Activated CD4-positive, alpha-beta T cell treated with anti-CD3 and anti-CD28 coated beads, Interleukin-2, Interleukin-4, amounts not matched to agents 100 ng/mL and 50 ng/mL, durations not matched to agents 16 hours and 8 hours (primary cell): ENCODE measurements at regions not wholly inside any gene's neighbourhood (a gene's known extent, or its start where the extent isn't known, plus 50 kb on each side); places are given as distances from the start of the nearest gene placed in this dataset.
"Not testable (repeated sequence)": the region's sequence is repeated elsewhere in the genome, so short reads cannot be mapped to it uniquely, and the experiment has no call there.

Source experiments
- DNase-seq: peaks from one replicate; pipeline ENCODE4 v3.0.0-alpha.2; 2020; ENCODE audit warnings: low spot score

DNA sequence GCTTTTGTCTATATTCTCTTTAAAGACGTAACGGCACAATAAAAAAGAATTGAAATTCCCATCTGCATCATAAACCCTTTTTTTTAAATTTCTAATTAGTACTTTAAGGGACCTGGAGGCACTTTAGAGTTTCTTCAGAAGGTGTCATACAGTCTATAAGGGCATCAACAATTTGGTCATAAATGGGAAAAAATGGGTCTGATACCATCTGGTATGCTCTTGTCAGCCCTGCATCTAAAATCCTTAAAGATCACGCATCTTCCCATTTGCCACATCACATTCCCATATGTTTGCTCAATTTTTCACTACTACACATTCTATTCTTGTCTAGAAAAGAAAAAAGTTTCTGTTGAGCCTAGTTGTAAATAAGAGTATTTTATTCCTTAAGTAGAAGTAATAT lies 53.8 kb downstream of the COX7C start:
- no peak for DNase-seq

DNA sequence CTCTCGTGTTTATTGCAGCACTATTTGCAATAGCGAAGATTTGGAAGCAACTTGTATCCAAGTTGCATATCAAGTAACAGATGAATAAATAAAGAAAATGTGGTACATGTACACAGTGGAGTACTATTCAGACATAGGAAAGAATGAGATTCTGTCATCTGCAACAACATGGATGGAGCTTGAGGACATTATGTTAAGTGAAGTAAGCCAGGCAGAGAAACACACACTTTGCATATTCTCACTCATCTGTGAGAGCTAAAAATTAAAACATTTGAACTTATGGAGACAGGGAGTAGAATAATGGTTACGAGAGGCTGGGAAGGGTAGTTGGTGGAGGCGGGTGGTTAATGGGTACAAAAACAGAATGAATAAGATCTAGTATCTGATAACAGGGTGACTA lies 56.3 kb downstream of the COX7C start:
- no peak for DNase-seq

DNA sequence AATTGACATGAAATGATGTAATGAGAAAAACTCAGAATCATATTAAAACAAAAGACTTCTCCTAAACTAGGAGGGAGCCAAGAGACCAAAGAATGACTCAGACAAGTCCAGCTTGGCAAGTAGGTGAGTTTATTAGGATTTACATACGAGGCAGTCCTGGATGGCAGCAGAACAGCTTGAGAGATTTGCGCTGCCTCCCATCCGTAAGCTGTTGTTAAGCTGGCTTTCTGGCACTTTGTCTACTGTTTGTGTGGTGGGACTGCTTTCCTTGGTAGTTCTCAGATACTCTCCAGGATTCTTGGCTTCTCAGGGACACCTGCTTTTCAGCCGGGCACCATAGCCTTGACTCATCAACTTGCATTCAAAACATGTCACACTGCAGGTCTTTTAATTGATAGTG lies 57.6 kb downstream of the COX7C start:
- DNase-seq = no peak

DNA sequence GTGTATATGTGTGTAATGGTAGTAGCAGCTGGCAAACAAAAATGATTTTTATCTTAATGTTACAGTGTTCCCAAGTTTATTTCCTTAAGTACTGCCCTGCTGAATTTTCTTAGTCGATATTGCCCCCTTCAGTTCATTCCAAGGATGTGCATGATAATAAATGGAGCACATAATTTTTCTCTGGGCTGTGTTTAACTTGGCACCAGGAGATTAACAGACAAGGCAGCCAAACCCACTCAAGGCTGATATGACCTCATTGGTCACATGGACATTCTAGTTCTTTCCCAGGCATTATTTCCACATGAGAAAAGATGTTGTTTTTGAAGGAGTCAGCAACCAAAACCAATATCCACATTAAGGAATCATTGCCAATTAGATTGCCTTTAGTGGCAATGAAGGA lies 61.8 kb downstream of the COX7C start:
- peak; percentile 19 for DNase-seq

DNA sequence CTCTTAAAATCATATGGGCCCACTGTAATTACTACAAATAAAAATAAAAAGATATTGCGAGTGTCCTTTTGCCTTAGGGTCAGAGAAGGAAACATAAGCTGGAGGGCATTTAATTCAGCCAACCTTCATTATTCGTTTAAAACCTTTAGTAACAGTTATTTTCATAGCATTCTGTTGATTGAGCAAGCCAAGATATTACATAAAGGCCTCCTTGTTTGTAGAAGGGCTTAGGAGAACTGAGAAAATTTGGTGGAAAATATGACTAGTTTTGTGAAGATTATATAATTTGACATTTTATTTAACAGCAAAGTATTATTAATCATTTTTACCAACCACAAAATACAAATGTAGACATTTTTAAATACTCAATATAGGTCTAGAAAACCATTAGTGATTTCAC lies 62.2 kb downstream of the COX7C start:
- no peak for DNase-seq

DNA sequence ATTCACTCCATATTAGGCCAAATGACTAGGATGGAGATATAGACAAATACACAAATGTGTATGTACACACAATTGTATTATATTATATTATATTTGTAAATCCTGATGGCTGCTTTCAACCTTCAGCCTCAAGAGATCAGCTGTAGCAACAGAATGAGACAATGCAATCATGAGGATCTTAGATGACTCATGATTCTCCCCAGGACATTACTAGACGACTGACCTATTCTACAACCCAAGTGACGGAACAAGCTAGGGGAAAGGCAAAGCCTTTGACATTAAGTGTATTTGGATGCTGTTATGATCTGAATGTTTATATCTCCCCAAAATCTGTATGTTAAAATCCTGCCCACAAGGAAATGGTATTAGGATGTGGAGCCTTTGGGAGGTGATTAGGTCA lies 66.5 kb downstream of the COX7C start:
- no peak for DNase-seq

DNA sequence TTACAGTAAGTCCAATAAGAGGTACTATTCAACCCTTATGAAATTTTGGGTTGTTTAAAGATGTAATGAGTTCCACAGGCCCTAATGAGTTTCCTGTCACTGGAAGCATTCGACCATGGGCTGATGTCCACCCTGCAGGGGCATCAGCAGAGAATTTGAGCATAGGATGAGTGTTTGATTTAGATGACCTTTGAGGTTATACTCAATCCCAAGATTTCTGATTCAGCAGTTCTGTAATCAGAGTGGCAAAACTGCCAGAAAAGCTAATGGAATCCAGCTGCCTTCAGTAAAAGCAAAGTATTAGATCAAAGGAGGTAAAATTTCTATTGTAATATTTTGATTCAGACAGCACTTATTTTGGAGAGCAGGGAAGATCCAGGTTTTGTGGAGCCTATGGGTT lies 68.3 kb downstream of the COX7C start:
- DNase-seq = no peak

DNA sequence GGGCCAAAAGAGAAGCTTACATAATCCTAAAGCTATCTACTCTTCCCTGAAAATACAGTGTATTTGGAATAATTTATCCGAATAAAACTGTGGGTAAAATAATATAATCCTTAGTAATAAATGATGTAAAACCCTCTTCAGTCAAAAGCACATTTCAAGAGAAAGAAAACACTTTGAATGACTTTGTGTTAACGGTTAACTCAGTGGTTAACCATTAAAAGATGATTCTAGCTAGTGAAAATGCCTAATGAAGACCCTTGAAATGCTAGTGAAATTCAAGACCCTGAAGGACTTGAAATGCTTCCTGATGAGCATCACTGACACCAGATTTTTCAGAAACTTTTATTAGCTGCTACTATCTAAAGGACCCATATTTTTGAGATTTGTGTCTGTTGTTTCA lies 70.7 kb downstream of the COX7C start:
- no peak for DNase-seq

DNA sequence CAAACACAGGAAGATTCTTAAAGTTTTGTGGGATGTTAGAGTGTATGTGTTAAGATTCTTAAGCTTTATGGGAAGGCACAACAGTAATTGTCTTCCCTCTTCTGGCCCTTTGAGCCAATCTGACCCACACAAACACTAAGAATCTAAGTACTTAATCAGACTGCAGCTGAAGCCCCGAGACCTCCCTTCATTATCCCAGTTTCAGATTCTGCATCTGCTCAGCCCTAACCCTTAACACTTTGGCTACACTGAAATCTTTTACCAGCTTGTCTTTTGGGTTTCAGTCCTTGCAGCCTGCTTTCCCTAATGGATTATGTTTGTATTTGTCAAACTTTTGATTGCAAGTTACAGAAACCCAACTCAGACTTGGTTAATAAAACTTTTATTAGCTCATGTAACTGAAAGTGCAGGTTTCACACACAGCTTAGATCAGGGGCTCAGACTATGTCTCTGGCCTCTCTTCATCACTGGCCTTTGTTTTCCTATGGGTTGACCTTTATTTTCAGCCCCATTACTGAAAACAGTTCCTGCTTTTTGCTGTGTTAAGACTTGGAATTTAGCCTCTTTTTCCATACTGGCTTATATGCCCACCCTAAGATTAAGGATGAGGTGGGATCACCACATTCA lies 71.5 kb downstream of the COX7C start:
- no peak for DNase-seq

DNA sequence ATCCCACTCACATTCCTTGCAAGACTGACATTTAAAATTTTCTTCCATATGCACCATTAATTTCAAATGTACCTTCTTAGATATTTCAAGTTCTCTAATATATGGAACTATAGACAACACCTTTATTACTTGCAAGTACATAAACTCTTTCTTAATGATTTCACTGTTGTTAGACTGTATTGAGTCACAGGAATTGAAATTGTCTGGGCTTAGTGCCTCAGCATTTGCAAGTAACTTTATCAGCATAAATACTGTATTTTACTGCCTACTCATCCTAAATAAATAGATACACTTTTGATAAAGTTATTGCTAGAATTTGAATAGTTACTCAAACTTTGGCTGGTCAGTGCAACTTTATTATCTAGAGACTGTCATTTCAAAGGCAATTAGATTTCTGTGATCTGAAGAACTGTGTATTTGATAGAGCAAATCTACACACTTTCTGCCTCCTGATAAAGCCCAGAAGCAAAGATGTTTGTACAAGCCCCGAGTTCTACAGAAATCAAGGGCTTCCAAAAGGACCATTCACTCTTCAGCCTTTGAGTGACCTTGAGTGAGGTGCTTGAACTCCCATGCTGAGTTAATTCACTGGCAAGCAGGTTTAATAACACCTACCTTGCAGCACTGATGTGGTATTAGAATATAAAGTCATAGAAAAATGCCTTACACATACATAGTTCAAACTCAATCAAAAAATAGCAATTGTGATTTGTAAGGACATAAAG lies 91.6 kb downstream of the COX7C start:
- DNase-seq = no peak

DNA sequence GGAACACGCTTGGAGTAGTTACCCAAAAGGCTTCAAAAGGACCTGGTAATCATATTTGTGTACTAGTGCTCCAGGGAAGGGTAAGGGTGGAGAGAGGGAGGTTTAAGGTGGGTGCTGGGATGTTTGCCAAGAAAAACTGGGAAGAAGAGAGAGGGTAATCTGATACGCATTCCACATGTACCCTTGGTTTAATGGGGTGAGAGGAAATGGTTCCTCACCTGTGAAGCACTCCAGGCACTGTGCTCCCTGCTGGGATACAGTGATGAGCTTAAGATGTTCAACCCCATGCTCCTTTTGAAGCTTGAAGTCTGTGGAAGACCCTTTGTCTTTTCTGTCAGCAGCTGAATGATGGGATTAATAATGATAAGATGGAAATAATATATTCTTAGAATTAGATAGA lies 98.4 kb downstream of the COX7C start:
- DNase-seq = no peak

DNA sequence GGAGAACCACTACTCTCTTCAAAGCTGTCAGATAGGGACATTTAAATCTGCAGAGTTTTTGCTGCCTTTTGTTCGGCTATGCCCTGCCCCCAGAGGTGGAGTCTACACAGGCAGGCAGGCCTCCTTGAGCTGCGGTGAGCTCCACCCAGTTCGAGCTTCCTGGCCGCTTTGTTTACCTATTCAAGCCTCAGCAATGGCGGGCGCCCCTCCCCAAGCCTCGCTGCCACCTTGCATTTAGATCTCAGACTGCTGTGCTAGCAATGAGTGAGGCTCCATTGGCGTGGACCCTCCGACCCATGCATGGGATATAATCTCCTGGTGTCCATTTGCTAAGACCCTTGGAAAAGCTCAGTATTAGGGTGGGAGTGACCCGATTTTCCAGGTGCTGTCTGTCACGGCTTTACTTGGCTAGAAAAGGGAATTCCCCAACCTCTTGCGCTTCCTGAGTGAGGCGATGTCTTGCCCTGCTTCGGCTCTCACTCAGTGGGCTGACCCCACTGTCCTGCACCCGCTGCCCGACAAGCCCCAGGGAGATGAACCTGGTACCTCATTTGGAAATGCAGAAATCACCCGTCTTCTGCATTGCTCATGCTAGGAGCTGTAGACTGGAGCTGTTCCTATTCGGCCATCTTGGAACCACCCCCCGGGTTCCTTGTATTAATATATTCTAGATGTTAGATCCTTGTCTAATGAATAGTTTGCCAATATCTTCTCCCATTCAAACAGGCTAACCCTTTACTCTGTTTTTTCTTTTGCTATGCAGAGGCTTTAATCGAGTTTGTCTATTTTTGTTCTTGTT lies 113.8 kb downstream of the COX7C start:
- DNase-seq = not testable (repeated sequence)

DNA sequence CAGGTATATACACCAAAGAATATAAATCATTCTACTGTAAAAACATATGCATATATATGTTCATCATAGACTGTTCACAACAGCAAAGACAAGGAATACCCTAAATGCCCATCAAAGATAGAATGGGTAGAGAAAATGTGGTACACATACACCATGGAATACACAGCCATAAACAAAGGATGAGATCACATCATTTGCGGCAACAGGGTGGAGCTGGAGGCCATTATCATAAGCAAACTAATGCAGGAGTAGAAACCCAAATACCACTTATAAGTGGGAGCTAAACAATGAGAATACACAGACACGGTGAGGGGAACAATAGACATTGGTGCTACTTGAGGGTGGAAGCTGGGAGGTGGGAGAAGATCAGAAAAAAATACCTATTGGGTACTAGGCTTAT lies 117.6 kb downstream of the COX7C start:
- DNase-seq = no peak

DNA sequence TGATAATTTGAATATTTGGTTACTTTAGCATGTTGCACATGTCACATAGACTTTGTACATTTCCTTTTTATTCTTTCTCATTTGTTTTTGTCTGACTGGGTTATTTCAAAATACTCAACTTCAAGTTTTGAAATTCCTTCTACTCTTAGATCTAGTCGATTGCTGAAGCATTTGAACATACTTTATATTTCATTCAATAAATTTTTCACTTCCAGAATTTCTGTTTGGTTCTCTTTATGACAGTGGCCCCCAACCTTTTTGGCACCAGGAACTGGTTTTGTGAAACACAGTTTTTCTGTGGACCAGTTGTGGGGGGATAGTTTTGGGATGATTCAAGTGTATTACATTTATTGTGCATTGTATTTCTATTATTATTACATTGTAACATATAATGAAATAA lies 119.8 kb downstream of the COX7C start:
- DNase-seq = no peak

DNA sequence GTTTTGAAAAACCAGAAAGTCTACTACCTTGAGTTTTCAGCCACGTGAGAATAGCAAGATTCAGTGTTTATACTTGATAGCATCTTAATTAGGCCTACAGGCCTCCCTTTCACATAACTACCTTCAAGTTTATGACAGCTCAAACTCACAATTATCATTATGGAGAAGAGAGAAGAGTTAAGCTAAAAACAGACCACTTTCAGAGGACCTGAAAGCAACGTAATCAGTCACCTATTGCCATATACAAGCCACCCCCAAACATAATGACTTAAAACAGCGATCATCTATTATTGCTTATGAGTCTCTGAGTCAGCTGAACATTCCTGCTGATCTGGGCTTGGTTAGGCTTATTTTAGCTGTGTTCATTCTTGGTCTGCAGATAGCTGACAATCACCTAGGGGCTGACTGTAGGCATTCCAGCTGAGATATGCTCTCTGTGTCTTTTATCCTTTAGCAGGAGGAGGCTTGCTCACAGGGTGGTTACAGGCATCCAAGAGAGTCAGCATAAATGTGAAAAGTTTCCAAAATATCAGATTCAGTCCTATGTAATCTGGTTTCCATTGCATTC lies 130.9 kb downstream of the COX7C start:
- no peak for DNase-seq

DNA sequence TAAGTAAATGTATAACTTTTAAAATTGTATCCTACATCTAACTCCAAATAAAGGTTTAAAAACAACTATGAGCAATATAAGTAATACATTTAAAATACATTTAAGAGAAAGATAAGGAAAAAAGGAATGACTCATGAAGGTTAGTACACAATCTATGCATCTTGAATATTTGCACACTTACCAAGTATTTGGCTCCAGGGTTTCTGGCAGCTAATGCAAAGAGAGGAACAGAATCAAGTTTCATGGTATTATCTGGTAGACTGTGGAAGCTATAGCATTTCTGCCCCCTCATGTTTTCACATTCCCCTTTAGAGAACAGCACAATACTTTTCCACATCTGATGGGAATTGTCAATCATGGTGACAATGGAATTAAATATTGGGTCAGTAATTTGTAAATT lies 132.1 kb downstream of the COX7C start:
- DNase-seq = no peak

DNA sequence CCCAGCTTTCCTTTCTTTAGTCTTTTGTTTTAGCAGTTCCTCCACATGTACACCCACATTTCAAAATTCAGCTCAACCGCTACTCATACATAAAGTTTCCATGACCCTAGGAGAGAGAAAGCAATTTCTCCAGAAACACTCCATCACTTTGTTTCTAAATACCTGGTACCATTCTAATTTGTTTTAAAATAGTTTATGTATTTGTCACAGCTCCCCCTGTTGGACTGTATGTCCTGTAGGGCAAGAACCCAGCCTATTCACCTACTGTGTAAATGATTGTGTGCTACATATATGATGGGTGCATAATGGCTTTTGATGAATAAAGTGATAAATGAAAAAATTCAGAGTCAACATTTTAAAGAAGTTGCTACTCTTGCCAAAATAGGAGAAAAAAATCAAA lies 139.1 kb downstream of the COX7C start:
- DNase-seq = no peak

DNA sequence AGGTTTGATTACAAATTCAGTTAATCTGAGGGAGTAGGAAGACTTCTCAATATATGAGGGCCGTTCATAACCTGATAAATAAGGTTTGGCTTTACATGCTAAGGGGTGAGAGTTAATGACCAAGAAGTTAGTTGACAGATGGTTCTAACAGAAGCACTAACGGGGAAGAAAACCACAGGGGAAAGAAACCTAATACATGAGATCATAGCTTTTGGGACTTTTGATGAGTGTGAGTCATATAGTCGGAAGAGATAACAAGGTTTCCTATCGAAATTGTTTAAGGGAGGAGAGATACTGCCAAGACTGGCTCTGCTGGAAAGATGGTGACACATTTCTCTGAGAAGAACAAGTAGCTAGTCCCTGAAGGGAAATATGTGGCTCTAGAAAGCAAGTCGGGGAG lies 140.1 kb downstream of the COX7C start:
- no peak for DNase-seq

DNA sequence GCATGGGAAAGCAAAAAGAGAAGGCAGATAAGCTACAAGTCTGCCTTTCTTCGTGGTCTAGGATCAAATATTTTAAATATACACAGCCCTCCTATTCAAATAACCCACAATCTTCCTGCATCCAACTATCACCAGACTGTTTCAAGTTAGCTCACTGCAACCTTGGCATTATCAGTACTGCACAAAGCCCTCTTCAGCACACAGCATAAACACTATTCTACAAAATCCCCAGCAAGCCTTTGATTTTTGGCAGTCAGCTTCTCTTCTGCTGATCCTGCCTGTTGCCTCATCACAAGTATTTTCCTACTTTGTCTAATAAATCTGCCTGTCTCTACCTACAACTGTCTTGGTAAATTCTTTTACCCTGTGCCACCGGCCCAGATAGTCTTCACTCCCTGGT lies 142.9 kb downstream of the COX7C start:
- no peak for DNase-seq

DNA sequence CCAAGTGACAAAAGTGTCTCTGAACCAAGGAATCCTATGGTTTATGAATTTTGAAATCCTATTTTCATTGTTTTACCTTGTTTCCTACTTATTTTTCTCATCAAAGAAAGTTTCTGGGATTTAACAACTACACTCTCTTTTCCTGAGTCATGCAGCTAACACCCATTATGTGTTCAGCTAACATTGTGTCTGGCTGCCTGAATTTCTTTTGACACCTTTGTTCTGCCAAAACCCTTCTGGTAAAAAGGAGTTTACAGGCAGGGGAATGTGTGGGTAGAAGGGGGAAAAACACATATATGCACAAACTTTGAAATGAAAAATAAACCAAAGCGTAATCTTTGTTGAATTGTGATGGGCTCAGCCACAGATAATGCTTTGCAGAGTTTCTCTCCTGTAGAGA lies 146.2 kb downstream of the COX7C start:
- DNase-seq = no peak

DNA sequence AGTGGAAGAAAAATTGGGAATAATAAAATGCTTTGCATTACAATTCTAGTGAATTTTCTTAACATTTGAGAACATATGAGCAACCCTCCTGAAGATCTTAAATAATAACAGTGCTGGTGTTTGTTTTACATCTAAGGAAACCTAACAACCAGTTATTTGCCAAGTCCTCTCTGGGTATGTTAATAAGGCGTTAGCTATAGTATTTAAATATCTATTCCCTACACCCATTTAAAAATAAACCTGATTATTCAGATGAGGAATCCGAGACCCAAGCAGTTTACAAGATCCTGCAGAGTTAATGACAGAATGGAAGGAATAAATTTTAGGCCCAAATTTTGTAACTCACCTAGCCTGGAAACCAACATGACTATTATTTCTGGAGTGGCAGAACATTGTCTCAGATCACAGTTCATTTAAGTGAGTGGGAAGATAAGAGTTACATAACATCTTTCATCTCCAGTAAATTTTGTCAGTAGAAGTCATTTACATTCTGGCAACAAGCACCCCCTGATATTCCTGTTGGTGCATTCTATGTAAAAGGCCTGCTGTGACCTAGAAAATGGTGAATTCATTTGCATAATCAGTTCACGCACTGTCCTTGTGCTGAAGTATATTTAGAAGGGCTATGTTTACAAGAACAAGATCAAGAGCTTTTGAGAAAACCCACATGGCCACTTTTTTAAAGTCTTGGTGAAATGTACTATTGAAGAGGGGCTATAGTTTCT lies 148.2 kb downstream of the COX7C start:
- DNase-seq = no peak

DNA sequence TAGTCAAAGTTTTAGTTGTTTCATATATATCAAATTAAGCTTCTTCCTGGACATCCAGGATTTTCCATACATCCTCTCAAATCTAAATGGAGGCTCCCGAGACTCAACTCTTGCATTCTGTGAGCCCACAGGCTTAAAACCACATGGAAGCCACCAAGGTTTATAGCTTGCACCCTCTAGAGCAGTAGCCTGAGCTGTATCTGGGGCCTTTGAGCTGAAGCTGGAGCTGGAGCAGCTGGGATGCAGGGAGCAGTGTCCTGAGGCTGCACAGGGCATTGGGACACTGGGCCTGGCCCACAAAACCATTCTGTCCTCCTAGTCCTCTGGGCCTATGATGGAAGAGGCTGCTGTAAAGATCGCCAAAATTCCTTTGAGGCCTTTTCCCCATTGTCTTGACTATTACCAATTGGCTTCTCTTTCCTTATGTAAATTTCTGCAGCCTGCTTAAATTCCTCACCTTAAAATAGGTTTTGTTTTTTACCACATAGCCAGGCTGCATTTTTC lies 151.0 kb downstream of the COX7C start:
- no peak for DNase-seq
